OCI-LY7 (cell line): ENCODE measurements at regions not wholly inside any gene's neighbourhood (a gene's known extent, or its start where the extent isn't known, plus 50 kb on each side); places are given as distances from the start of the nearest gene placed in this dataset.

ENCODE experiments used
- EZH2phosphoT487 ChIP-seq: fragments of 200-600 bp; sonication (generic); IDR thresholded peaks from 2 replicates; pipeline ENCODE4 v1.6.1; 2018; ENCODE audit warnings: low read depth, borderline replicate concordance, mild to moderate bottlenecking, mixed run types, antibody characterized with exemption, low read length, moderate library complexity, mixed read lengths
- TF ChIP-seq, protein P1 (sequence below): fragments of 200-600 bp; sonication (generic); conservative IDR thresholded peaks from 2 replicates; pipeline ENCODE4 v1.5.1; 2014; ENCODE audit warnings: mild to moderate bottlenecking, antibody characterized with exemption, low read length, moderate library complexity, mixed read lengths

DNA sequence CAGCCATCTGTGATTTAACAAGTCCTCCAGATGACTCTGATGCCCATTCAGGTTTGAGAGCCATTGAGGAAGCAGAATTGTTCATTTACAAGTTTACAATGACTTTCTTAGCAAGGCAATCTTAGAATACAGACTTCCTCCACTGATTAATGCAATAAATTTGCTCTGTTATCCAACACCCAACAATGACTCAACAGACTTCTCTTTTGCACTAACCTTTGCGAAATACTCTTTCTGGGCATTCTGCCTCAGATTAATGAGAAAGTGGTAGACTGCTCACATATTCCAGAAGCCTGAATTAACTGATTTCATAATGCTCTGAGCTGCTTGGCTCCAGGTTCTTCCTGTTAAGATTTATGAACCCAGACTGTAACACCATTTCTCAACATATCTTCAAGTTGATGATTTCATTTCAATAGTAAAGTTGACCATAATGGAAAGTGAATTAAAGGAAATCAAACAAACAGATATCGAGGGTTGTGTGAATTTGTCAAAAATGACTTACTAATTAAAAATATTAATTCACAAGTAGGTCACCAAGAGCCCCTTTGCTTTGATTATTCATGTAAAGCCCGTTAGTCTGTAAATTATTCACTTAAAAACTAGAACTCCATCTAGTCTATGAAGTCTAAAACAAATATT is 70.5 kb upstream of the BLID start:
- TF ChIP-seq, protein P1, sequence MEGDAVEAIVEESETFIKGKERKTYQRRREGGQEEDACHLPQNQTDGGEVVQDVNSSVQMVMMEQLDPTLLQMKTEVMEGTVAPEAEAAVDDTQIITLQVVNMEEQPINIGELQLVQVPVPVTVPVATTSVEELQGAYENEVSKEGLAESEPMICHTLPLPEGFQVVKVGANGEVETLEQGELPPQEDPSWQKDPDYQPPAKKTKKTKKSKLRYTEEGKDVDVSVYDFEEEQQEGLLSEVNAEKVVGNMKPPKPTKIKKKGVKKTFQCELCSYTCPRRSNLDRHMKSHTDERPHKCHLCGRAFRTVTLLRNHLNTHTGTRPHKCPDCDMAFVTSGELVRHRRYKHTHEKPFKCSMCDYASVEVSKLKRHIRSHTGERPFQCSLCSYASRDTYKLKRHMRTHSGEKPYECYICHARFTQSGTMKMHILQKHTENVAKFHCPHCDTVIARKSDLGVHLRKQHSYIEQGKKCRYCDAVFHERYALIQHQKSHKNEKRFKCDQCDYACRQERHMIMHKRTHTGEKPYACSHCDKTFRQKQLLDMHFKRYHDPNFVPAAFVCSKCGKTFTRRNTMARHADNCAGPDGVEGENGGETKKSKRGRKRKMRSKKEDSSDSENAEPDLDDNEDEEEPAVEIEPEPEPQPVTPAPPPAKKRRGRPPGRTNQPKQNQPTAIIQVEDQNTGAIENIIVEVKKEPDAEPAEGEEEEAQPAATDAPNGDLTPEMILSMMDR: no peak
- no peak for TF ChIP-seq EZH2phosphoT487
